DND-41 (cell line): ENCODE measurements at regions not wholly inside any gene's neighbourhood (a gene's known extent, or its start where the extent isn't known, plus 50 kb on each side); places are given as distances from the start of the nearest gene placed in this dataset.

Experiments
- CTCF ChIP-seq: IDR thresholded peaks from 2 replicates; pipeline ENCODE4 v1.5.1; 2012; ENCODE audit warnings: borderline replicate concordance, low read length, moderate library complexity, mild to moderate bottlenecking; ENCODE audit not compliant: poor library complexity, severe bottlenecking; ENCODE audit errors: extremely low read depth
- EZH2 ChIP-seq: IDR thresholded peaks from 3 replicates; pipeline ENCODE4 v1.6.1; 2012; ENCODE audit warnings: borderline replicate concordance, low read depth, mild to moderate bottlenecking, moderate library complexity, low read length, inconsistent platforms; ENCODE audit not compliant: severe bottlenecking

DNA sequence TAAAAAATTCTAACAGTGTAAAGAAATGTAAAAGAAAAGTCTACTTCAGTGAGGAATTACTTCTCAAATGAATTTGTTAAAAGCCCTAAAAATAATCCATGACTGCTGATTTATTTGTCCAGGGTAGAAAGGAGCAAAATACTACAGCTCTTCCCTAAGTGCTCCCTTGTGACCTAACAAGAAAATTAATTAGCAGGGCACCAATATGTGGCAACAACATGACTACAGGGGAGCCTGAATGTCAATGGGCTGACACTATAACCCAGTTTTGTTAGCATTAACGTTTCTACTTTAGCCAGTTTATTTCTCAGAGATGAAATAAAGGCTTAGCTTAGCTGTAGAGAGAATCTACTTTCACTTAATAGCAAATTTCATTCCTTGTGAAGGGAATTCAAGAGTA lies 918.9 kb upstream of the EPHA5 start:
- no peak for TF ChIP-seq EZH2
- no peak for TF ChIP-seq CTCF
